ENCODE measurements at regions not wholly inside any gene's neighbourhood (a gene's known extent, or its start where the extent isn't known, plus 50 kb on each side); places are given as distances from the start of the nearest gene placed in this dataset.

DNA sequence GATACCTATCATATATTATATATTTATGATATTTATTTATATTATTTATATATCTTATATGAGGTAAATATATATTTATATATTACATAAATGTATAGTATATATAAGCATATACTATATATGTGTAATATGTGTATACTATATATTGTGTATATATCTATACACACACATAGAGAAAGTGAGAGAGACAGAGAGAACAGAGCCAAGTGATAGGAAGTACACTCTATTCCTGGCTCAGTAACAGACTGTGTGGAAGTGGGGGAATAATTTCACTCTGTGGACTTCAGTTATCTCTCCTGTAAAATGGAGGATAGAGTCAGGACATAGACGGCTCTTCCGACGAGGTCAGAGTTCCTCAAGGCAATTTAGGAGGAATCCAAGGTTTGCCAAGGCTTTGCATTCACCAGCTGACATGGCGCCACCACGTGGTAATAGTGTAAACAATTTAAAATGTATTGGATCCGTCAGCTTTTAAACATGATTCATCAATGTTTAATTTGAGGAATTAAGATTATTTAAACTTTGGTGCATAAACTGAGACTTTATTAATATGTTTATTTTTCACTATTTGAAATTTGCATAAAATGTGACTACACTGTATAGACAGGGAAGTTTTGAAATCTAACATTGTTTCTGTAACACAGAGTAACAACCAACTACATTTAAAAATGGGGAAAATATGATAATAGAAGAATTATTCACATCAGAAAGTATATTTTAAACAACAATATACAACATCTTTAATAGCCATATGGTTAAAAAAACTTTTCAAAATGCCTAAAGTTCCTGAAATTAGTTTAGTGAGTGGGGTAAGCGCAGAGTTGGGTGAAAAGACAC lies 75.4 kb upstream of the TMEM244 start:
- no peaks in the 10 kb centered on the region for H3K36me3 ChIP-seq
- H3K4me3 ChIP-seq = no peak overlapping the region
- no peak overlapping the region for H3K27ac ChIP-seq
- H3K27me3 ChIP-seq = no peaks in the 10 kb centered on the region
- H3K9me3 ChIP-seq (replicated peaks) = no peaks in the 10 kb centered on the region
- peak; percentile 58 to 89 for DNase-seq
- no peaks in the 10 kb centered on the region for H3K4me1 ChIP-seq

DNA sequence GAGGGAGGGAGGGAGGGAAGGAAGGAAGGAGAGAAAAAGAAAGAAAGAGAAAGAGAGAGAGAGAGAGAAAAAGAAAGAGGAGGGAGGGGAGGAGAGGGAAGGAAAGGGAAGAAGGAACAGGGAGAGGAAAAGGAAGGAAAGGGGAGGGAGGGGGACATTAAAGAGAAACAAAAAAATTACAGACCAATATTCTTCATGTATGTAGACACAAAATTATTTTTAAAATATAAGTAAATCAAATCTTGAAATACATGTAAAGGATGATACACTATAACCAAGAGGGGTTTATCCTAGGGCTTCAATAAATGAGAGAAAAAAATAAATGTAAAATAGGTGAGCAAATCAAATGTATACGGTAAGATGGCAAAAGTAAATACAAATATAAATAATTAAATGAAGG lies 71.2 kb upstream of the TMEM244 start:
- H3K27me3 ChIP-seq = no peaks in the 10 kb centered on the region

DNA sequence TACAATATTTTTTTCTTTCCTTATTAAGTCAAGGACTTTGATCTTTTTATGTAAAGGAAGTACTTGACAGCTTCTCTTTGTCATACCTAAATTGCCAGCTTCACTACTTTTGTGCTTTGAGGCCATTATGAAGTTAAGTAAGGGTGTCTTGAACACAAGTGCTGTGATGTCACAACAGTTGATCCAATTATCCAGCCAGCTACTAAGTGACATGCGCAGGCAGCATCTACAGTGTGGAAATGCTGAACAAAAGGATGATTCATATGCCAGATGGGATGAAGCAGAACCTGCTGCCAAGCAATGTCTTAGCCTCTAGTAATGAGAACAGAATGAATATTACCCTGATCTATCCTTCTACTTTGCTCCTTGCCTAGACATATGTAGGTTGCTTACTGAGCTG lies 68.3 kb upstream of the TMEM244 start:
- Histone ChIP-seq H3K27me3 (no peaks in the 10 kb centered on the region), H3K36me3 (no peaks in the 10 kb centered on the region), H3K4me1 (peaks cover 5% of the 10 kb centered on the region; the same call in 1 of the 2 replicates), H3K4me3 (no peak overlapping the region), H3K9me3 (replicated peaks) (no peaks in the 10 kb centered on the region; the same call in 1 of the 2 replicates), H3K27ac (no peak overlapping the region)
- peak in 1 of 2 experiments; percentile 41 for DNase-seq

More for the DNA sequence above, 71.2 kb upstream of the TMEM244 start:
- H3K36me3 ChIP-seq = no peaks in the 10 kb centered on the region
- H3K4me3 ChIP-seq = no peak overlapping the region
- no peaks in the 10 kb centered on the region; the same call in 1 of the 2 replicates for H3K9me3 ChIP-seq (replicated peaks)
- no peak overlapping the region for H3K27ac ChIP-seq
- peaks cover 5% of the 10 kb centered on the region; the same call in 1 of the 2 replicates for H3K4me1 ChIP-seq
- no peak for DNase-seq

DNA sequence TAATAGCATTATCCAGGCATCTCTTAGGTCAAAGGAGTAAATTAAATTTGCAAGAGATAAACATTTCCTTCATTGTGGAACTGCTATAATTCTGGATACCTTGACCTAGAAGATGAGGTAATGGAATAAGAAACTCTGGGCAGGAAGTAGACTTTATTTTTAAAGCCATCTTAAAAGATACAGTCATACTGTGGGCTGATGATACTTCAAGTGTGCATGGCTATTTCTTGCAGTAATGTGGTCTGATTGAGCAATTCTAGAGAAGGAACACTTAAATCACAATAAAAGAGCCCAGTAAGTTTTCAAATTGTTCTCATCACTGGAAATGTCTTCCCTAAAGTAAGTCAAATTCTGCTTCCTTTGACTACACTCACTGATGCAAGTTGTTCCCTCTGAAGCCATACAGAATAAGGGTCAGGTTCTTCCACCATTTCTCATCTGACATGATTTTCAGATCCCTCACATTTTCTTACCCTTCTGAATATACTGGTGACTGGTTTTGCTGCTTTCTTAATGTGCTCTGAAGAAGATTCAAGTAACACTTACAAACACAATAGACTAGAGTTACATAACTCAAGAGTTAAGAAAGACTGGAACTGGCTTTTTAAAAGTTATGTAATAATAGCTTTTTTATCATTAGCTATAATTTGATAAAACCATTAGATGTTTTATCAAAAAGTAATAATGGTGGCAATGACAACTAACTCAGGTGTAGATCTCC lies 62.6 kb upstream of the TMEM244 start:
- H3K4me3 ChIP-seq = no peak overlapping the region
- H3K27me3 ChIP-seq = no peaks in the 10 kb centered on the region
- H3K4me1 ChIP-seq = no peaks in the 10 kb centered on the region
- DNase-seq = no peak
- no peak overlapping the region for H3K27ac ChIP-seq
- no peaks in the 10 kb centered on the region for H3K36me3 ChIP-seq
- H3K9me3 ChIP-seq (replicated peaks) = no peaks in the 10 kb centered on the region

DNA sequence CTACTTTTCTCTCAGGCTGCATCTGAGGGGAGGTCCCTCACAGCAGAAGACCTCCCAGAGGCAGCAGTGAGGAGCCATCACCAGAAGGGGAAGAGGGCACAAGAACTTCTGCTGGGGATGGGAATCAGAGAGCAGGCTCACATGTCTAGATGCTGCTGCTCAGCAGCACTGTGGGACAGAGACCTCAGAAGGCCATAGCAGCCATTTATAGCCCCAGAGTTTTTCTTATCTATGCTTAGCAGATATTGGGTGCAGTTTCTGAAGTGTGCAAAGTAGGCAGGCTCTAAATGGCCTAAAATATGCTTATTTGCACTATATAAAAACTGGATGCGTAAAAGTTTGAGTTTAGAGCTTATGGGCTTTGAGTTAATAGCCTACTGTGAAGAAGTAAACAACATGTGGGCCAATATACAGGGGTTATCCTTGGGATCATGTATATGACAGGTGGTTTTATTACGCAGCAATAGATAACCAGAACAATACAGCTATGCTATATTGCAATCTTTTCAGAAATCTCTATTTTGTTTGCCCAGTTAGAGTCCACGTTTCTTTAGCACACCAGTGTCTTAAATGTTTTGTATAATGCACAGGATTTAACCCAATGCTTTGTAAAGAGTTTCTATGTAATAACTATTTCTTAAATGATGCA lies 60.2 kb upstream of the TMEM244 start:
- no peak for DNase-seq
- no peaks in the 10 kb centered on the region for H3K9me3 ChIP-seq (replicated peaks)
- no peaks in the 10 kb centered on the region for H3K36me3 ChIP-seq
- H3K27me3 ChIP-seq = no peaks in the 10 kb centered on the region
- H3K4me1 ChIP-seq = no peaks in the 10 kb centered on the region
- no peak overlapping the region for H3K27ac ChIP-seq
- no peak overlapping the region for H3K4me3 ChIP-seq

DNA sequence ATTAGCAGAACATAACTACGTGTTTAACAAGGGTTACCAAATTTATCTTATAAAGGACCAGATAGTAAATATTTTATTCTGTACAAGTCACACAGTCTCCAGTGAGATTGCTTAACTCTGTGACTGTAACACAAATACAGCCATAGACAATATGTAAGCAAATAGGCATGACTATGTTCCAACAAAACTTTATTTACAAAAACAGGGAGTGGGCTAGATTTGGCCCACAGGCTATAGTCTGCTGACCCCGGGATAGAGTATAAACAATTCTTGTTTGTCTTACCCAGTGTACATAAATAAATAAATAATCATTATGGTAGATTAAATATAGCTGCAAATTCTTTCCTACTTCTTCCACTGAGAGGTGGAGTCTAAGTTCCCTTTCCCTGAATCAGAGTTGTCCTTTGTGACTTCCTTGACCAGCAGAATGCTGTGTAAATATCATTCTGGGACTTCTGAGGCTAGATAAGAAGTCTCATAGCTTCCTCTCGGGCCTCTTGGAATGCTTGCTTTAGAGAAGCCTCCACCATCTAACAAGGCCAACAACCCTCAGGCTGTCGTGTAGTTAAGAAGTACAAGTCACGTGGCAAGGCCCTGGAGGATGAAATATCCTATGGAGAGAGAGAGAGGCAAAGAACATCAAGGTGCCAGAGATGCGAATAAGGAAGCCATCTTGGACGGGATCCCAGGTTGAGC lies 59.1 kb upstream of the TMEM244 start:
- Histone ChIP-seq H3K4me1 (no peaks in the 10 kb centered on the region), H3K4me3 (no peak overlapping the region), H3K9me3 (replicated peaks) (no peaks in the 10 kb centered on the region), H3K27me3 (no peaks in the 10 kb centered on the region), H3K27ac (no peak overlapping the region), H3K36me3 (no peaks in the 10 kb centered on the region)
- no peak for DNase-seq

DNA sequence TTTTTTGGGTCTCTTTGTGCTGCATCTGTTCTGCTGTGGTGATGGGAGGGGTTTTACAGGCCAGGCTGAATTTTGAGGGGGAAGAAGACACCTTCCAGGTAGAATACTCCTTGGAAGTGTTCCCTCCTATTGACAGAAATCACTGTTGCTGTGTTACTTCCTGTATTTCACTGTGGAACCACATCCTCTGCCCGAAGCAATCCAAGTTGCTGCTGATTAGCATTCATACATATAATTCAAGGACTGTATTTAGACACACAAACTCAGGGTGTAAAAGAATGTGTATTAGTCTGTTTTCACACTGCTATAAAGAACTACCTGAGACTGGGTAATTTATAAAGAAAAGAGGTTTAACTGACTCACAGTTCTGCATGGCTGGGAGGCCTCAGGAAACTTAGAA lies 50.6 kb upstream of the TMEM244 start:
- Histone ChIP-seq H3K36me3 (no peaks in the 10 kb centered on the region), H3K27ac (no peak overlapping the region), H3K27me3 (no peaks in the 10 kb centered on the region), H3K4me3 (no peak overlapping the region), H3K9me3 (replicated peaks) (no peaks in the 10 kb centered on the region), H3K4me1 (no peaks in the 10 kb centered on the region)
- DNase-seq = no peak
